A549 (cell line): ENCODE measurements at regions not wholly inside any gene's neighbourhood (a gene's known extent, or its start where the extent isn't known, plus 50 kb on each side); places are given as distances from the start of the nearest gene placed in this dataset.

Experiments
- ATAC-seq, 2 experiments: fragments of 200-7000 bp in 1 of 2; fragments of >200 bp in 1 of 2; cut with Nextera tagmentation in 1 of 2; cut with Tn5 transposase in 1 of 2; 3 replicates each; pipeline versions ENCODE4 v1.8.0 to v1.9.1; 2018 to 2020; ENCODE audit warnings: mild to moderate bottlenecking in 1 of 2, moderate library complexity in 1 of 2
- CTCF ChIA-PET: fragments of 300-600 bp; sonication (Branson Sonifier 250); formaldehyde crosslinking; extraction: SDS; loops from one replicate; lab custom pipeline; 2021; ENCODE audit warnings: antibody characterized with exemption, inconsistent platforms; lab: Yijun Ruan, JAX
- POLR2A ChIA-PET: fragments of 350-600 bp; formaldehyde crosslinking; extraction: SDS; loops from one replicate; lab custom pipeline; 2021; ENCODE audit warnings: antibody characterized with exemption, inconsistent platforms; lab: Yijun Ruan, JAX
- DNase-seq, 2 experiments: peaks; one replicate each; pipeline versions ENCODE4 v3.0.0 to v3.0.0-alpha.2; 2011 to 2016; ENCODE audit warnings: low read depth in 1 of 2, low spot score in 1 of 2
- FAIRE-seq: peaks from 2 replicates; lab custom pipeline; 2011; peaks lifted over from hg19 to GRCh38; lab: Jason Lieb, UNC
- H3K27ac ChIP-seq, 2 experiments: fragments of >200 bp; sonication (Bioruptor Twin); formaldehyde crosslinking; 3 replicates each; pipeline ENCODE4 v1.5.1; 2016 to 2017
- H3K4me1 ChIP-seq: fragments of >200 bp; sonication (Bioruptor Twin); formaldehyde crosslinking; 3 replicates; pipeline ENCODE4 v1.6.1; 2016
- H3K4me2 ChIP-seq: fragments of >200 bp; sonication (Bioruptor Twin); formaldehyde crosslinking; 3 replicates; pipeline ENCODE4 v1.6.1; 2016
- H3K4me3 ChIP-seq: fragments of >200 bp; sonication (Bioruptor Twin); formaldehyde crosslinking; 3 replicates; pipeline ENCODE4 v1.5.1; 2016
- H3K9me3 ChIP-seq: fragments of >200 bp; sonication (Bioruptor Twin); formaldehyde crosslinking; 3 replicates; pipeline ENCODE4 v1.6.1; 2016
- CHD2 ChIP-seq: fragments of 150-350 bp; IDR thresholded peaks from 2 replicates; pipeline ENCODE4 v1.6.1; 2014; ENCODE audit warnings: low read length; ENCODE audit not compliant: partially characterized antibody
- CHD4 ChIP-seq: fragments of 200-600 bp; sonication (generic); IDR thresholded peaks from 2 replicates; pipeline ENCODE4 v1.6.1; 2016; ENCODE audit warnings: antibody characterized with exemption, mild to moderate bottlenecking, borderline replicate concordance
- FOXS1 ChIP-seq: fragments of 250-450 bp; sonication (Bioruptor Pico); IDR thresholded peaks from 2 replicates; pipeline ENCODE4 v1.5.0; 2020; ENCODE audit warnings: mild to moderate bottlenecking, moderate library complexity
- GATA3 ChIP-seq: IDR thresholded peaks from 2 replicates; pipeline ENCODE4 v1.6.1; 2012; ENCODE audit warnings: borderline replicate concordance
- HEYL ChIP-seq: fragments of 250-450 bp; sonication (Bioruptor Pico); IDR thresholded peaks from 2 replicates; pipeline ENCODE4 v1.8.0; 2021; ENCODE audit warnings: mild to moderate bottlenecking, moderate library complexity
- JUNB ChIP-seq: fragments of >200 bp; sonication (Bioruptor Twin); formaldehyde crosslinking; IDR thresholded peaks from 2 replicates; pipeline ENCODE4 v1.6.1; 2016
- KDM1A ChIP-seq: fragments of 200-600 bp; sonication (generic); IDR thresholded peaks from 2 replicates; pipeline ENCODE4 v1.6.1; 2016; ENCODE audit warnings: low read depth, mild to moderate bottlenecking
- MAFK ChIP-seq: fragments of 450-650 bp; IDR thresholded peaks from 2 replicates; pipeline ENCODE4 v1.6.1; 2014; ENCODE audit not compliant: partially characterized antibody
- MYC ChIP-seq: IDR thresholded peaks from 2 replicates; pipeline ENCODE4 v1.6.1; 2012; ENCODE audit warnings: mild to moderate bottlenecking, inconsistent platforms, low read length, improper control_type of control experiment, borderline replicate concordance
- NR3C1 ChIP-seq: fragments of >200 bp; sonication (Bioruptor Twin); formaldehyde crosslinking; IDR thresholded peaks from 3 replicates; pipeline ENCODE4 v1.6.1; 2017
- PHF8 ChIP-seq: fragments of 200-600 bp; sonication (generic); IDR thresholded peaks from 2 replicates; pipeline ENCODE4 v1.6.1; 2016; ENCODE audit warnings: low read depth, mild to moderate bottlenecking, antibody characterized with exemption, moderate library complexity, borderline replicate concordance
- POLR2AphosphoS2 ChIP-seq: conservative IDR thresholded peaks from 2 replicates; pipeline ENCODE4 v1.6.1; 2012; ENCODE audit warnings: low read length, improper control_type of control experiment, inconsistent platforms
- RAD21 ChIP-seq, 2 experiments: fragments of >200 bp in 1 of 2; sonication (Bioruptor Twin) in 1 of 2; formaldehyde crosslinking in 1 of 2; IDR thresholded peaks in 1 of 2; conservative IDR thresholded peaks in 1 of 2; 2 replicates in 1 of 2; 3 replicates in 1 of 2; pipeline ENCODE4 v1.6.1; 2012 to 2018; ENCODE audit warnings: inconsistent platforms in 1 of 2
- RNF2 ChIP-seq: fragments of 200-600 bp; sonication (generic); IDR thresholded peaks from 2 replicates; pipeline ENCODE4 v1.6.1; 2016; ENCODE audit warnings: low read depth, mild to moderate bottlenecking, antibody characterized with exemption, moderate library complexity, borderline replicate concordance
- SREBF2 ChIP-seq: fragments of 450-650 bp; IDR thresholded peaks from 2 replicates; pipeline ENCODE4 v1.6.1; 2014; ENCODE audit warnings: mild to moderate bottlenecking, moderate library complexity
- TP53 ChIP-seq: fragments of 250-450 bp; sonication (Bioruptor Pico); IDR thresholded peaks from 2 replicates; pipeline ENCODE4 v1.5.0; 2021; ENCODE audit warnings: mild to moderate bottlenecking, moderate library complexity
- ZC3H11A ChIP-seq: fragments of 450-650 bp; IDR thresholded peaks from 2 replicates; pipeline ENCODE4 v1.6.1; 2014; ENCODE audit warnings: antibody characterized with exemption, mild to moderate bottlenecking
- WGBS: methylation state at CpG from one replicate; pipeline ENCODE4 v1.1.6; 2017; ENCODE audit errors: missing lambda C conversion rate; 5-methylcytosine and 5-hydroxymethylcytosine counted together
- TF ChIP-seq, protein P1 (sequence below): fragments of >200 bp; sonication (Bioruptor Twin); formaldehyde crosslinking; IDR thresholded peaks from 2 replicates; pipeline ENCODE4 v1.6.1; 2016
- TF ChIP-seq, protein P2 (sequence below): IDR thresholded peaks from 2 replicates; pipeline ENCODE4 v1.6.1; 2012
- TF ChIP-seq, protein P3 (sequence below): fragments of 150-350 bp; IDR thresholded peaks from 2 replicates; pipeline ENCODE4 v1.6.1; 2014; ENCODE audit warnings: low read depth, mild to moderate bottlenecking, low read length
- TF ChIP-seq, protein P4 (sequence below): fragments of >200 bp; sonication (Bioruptor Twin); formaldehyde crosslinking; IDR thresholded peaks from 3 replicates; pipeline ENCODE4 v1.6.1; 2016

DNA sequence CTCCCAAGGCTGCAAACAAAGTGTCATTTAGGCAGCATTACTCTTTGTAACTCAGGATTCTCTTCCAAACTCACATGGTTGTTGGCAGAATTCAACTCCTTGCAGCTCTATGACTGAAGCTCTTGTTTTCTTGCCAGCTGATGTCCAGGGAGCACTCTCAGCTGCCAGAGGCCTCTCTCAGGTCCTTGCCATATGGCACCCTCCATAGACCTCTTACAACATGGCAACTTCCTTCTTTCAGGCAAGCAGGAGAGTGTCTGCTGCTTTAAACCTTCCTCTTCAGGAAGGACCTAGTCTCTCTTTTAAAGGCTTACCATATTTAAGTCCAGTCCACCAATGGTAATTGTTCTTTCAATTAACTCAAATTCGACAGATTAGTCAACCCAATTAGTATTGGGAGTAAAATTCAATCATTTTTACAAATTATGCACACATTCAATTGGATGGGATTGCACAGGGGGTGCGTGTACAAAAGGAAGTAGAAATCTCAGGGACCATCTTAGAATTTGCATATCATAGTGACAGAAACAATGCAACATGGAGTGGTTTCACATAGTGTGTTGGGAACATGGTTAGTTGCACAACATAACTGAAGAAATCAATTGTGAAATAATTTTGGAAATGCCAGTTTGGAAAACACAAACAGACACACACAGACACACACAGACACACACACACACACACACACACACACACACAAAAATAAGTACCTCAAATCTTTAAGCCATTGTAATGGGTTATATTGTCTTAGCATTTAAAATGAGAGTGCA lies 893.5 kb upstream of the ZEB2 start:
- ChIA-PET CTCF (interaction anchor here (0.7 kb wide), 2 partner anchors 73 to 305 kb away, joined by 3 read pairs; no protein-coding TSS in a partner anchor), POLR2A (no interaction called here)
- DNase-seq (no peak), ATAC-seq (no peak), FAIRE-seq (no peak)
- no peaks in the 10 kb centered on the region; the same call in 2 of the 3 replicates for H3K9me3 ChIP-seq
- 15% methylated on average over 2 of the region's 2 CpGs for WGBS
- no peaks in the 10 kb centered on the region for H3K4me1 ChIP-seq
- no peak overlapping the region for H3K4me2 ChIP-seq
- TF ChIP-seq, protein P1, sequence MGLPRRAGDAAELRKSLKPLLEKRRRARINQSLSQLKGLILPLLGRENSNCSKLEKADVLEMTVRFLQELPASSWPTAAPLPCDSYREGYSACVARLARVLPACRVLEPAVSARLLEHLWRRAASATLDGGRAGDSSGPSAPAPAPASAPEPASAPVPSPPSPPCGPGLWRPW, result no peak
- no peak for TF ChIP-seq CHD4
- no peak for TF ChIP-seq SREBF2
- no peak for TF ChIP-seq HEYL (CRISPR knock-in tag)
- no peak for TF ChIP-seq RNF2
- TF ChIP-seq, protein P2, sequence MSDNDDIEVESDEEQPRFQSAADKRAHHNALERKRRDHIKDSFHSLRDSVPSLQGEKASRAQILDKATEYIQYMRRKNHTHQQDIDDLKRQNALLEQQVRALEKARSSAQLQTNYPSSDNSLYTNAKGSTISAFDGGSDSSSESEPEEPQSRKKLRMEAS, result no peak
- TF ChIP-seq, protein P3, sequence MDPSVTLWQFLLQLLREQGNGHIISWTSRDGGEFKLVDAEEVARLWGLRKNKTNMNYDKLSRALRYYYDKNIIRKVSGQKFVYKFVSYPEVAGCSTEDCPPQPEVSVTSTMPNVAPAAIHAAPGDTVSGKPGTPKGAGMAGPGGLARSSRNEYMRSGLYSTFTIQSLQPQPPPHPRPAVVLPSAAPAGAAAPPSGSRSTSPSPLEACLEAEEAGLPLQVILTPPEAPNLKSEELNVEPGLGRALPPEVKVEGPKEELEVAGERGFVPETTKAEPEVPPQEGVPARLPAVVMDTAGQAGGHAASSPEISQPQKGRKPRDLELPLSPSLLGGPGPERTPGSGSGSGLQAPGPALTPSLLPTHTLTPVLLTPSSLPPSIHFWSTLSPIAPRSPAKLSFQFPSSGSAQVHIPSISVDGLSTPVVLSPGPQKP, result no peak
- TF ChIP-seq MAFK, result no peak
- no peak for TF ChIP-seq TP53 (CRISPR knock-in tag)
- TF ChIP-seq GATA3, result no peak
- TF ChIP-seq ZC3H11A, result no peak
- H3K27ac ChIP-seq, result no peak overlapping the region
- no peak overlapping the region for H3K4me3 ChIP-seq

DNA sequence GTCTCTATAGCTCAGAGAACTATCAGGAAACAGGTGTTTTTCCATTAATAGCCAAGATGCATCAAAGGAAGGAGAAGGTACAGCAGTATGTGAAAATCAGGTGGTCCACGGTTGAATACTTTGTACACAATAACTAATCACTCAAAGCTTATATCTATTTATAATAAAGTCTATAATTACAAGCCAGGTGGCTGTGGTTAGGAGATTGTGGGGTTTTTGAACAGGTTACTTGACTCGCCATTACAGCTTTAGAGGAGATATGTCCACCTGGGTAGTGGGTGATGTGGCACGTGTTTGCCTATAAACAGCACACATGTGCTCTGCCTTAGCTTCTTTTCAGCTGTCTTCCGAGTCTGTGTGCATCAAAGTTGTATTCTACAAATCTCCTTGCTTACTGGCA lies 892.2 kb upstream of the ZEB2 start:
- DNase-seq (no peak), ATAC-seq (no peak), FAIRE-seq (no peak)
- Histone ChIP-seq H3K9me3 (no peaks in the 10 kb centered on the region; the same call in 2 of the 3 replicates), H3K27ac (no peak overlapping the region), H3K4me2 (no peak overlapping the region), H3K4me3 (no peak overlapping the region), H3K4me1 (no peaks in the 10 kb centered on the region)
- TF ChIP-seq SREBF2 (no peak), KDM1A (no peak), POLR2AphosphoS2 (no peak), MYC (no peak), FOXS1 (CRISPR knock-in tag) (no peak), CHD4 (no peak), TP53 (CRISPR knock-in tag) (no peak)
- POLR2A ChIA-PET, result no interaction called here
- WGBS, result 39% methylated on average over 4 of the region's 4 CpGs
- CTCF ChIA-PET, result no interaction called here

DNA sequence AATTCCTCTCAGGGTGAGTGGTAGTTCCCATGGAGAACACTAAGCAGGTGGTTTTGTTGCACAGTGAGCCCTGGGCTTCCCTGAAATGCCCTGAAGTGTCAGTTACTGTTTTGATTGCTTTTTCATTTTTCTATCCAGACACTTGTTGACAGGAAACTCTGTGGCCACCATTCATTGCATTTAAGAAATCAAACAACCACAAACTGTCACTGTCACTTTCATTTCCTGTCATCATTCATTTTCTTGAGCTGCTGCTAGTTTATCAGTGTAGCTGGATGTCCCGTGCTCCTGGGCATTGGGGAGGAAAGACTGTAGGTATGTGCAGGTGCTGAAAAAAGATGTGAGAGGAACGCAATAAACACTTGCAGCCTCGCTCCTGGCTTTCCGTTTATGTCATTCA lies 891.6 kb upstream of the ZEB2 start:
- no peak for TF ChIP-seq CHD2
- TF ChIP-seq, protein P2, result no peak
- TF ChIP-seq, protein P4, sequence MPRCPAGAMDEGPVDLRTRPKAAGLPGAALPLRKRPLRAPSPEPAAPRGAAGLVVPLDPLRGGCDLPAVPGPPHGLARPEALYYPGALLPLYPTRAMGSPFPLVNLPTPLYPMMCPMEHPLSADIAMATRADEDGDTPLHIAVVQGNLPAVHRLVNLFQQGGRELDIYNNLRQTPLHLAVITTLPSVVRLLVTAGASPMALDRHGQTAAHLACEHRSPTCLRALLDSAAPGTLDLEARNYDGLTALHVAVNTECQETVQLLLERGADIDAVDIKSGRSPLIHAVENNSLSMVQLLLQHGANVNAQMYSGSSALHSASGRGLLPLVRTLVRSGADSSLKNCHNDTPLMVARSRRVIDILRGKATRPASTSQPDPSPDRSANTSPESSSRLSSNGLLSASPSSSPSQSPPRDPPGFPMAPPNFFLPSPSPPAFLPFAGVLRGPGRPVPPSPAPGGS, result no peak
- TF ChIP-seq RAD21 (conservative IDR thresholded peaks at IDR 0.05 in 1 of 2, IDR thresholded peaks at IDR 0.05 in 1 of 2), result no peak
- TF ChIP-seq ZC3H11A, result no peak
- no peak for TF ChIP-seq FOXS1 (CRISPR knock-in tag)
- TF ChIP-seq JUNB, result no peak
- no peak for TF ChIP-seq CHD4
- no peak for TF ChIP-seq PHF8
- TF ChIP-seq NR3C1, result no peak
- DNase-seq (no peak), ATAC-seq (no peak), FAIRE-seq (no peak)
- ChIA-PET POLR2A (no interaction called here), CTCF (no interaction called here)
- Histone ChIP-seq H3K27ac (no peak overlapping the region), H3K4me1 (no peaks in the 10 kb centered on the region), H3K9me3 (no peaks in the 10 kb centered on the region; the same call in 2 of the 3 replicates), H3K4me2 (no peak overlapping the region), H3K4me3 (no peak overlapping the region)
- 61% methylated on average over 4 of the region's 4 CpGs for WGBS
